Tibial artery (tissue), 4 donors: ENCODE measurements at regions not wholly inside any gene's neighbourhood (a gene's known extent, or its start where the extent isn't known, plus 50 kb on each side); places are given as distances from the start of the nearest gene placed in this dataset.
A peak's percentile ranks its signal among the peaks of the same experiment; 100 is the strongest.

Experiments used
- DNase-seq, 2 donors: peaks; one replicate each; pipeline ENCODE4 v3.0.0-alpha.2; 2019
- H3K27ac ChIP-seq, 2 donors: fragments of 200-600 bp; sonication (generic) in 1 of 2; 1 replicate in 1 of 2; 2 replicates in 1 of 2; pipeline ENCODE4 v1.5.1; 2018 to 2019; ENCODE audit warnings: mild to moderate bottlenecking in 1 of 2
- H3K27me3 ChIP-seq, 2 donors: fragments of 200-600 bp; sonication (generic) in 1 of 2; one replicate each; pipeline versions ENCODE4 v1.5.1 to v1.6.0; 2016 to 2019
- H3K36me3 ChIP-seq, 3 donors: fragments of 200-600 bp; sonication (generic) in 2 of 3; one replicate each; pipeline ENCODE4 v1.5.1; 2016 to 2019; ENCODE audit warnings: mild to moderate bottlenecking in 2 of 3
- H3K4me1 ChIP-seq, 4 donors: fragments of 200-600 bp; sonication (generic) in 2 of 4; 1 replicate in 3 of 4; 2 replicates in 1 of 4; pipeline ENCODE4 v1.5.1; 2016 to 2019
- H3K4me3 ChIP-seq, 2 donors: fragments of 200-600 bp; sonication (generic) in 1 of 2; 1 replicate in 1 of 2; 2 replicates in 1 of 2; pipeline ENCODE4 v1.5.1; 2018 to 2019; ENCODE audit warnings: mild to moderate bottlenecking in 2 of 2
- H3K9me3 ChIP-seq, 3 donors: fragments of 200-600 bp; sonication (generic) in 1 of 3; one replicate each; pipeline ENCODE4 v1.5.1; 2016 to 2019
- intact Hi-C: fragments of 100-400 bp; cut with DNase I; formaldehyde crosslinking; loops from one replicate; pipeline ENCODE4 v1.15.0; 2023; ENCODE audit warnings: low total_unique reads
- TF ChIP-seq, protein P1 (sequence below), 2 experiments: fragments of 200-600 bp in 1 of 2; fragments of 450-650 bp in 1 of 2; IDR thresholded peaks; one replicate each; pipeline ENCODE4 v1.5.1; 2017 to 2019; ENCODE audit warnings: antibody characterized with exemption in 2 of 2, mild to moderate bottlenecking in 1 of 2, moderate library complexity in 1 of 2

DNA sequence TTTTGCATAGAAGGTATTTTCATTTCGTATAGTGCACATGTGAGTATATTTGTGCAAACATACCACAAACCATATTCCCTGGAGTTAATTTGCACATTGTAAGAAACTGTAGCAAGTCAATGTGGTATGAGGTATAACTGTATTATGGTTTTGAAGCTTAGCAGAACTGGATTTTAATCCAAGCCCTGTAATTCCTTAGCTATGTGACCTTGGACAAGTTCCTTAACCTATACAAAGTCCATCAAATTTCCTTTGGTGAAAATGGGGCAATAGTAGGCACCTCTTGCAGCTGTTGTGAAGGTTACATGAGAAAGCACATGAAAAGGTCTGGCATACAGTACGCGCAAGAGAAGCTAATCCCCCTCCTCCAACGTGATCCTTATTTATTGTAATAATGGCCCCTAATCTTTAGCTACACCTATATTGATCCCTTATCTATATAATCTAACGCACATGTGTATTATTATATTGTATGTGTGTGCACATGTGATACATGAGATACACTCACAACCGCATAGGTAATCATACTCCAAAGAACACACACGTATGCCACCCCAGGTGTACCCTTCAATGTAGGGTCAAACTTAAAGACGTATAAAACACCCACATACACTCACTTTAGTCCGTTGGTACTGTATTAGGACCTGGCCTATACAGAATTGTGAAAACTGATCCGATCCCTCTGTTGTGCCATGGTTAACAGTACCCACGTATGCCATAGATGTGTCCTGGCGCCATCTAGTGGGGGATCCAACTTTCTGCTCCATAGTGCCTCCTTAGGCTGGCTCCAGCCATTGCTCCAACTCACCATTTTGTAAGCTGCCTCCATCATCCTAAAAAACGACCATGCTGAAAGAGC is 402.9 kb upstream of the SLC14A2 start:
- Histone ChIP-seq H3K36me3 (no peaks in the 10 kb centered on the region), H3K9me3 (no peaks in the 10 kb centered on the region), H3K4me1 (no peaks in the 10 kb centered on the region), H3K4me3 (no peak overlapping the region), H3K27ac (no peak overlapping the region), H3K27me3 (no peaks in the 10 kb centered on the region)
- intact Hi-C loops = loop anchor here (10.0 kb wide), 1 partner anchor 528 kb away; the partner anchor contains the start of gene SETBP1
- peak; percentile 82 to 86 for DNase-seq
- TF ChIP-seq, protein P1, sequence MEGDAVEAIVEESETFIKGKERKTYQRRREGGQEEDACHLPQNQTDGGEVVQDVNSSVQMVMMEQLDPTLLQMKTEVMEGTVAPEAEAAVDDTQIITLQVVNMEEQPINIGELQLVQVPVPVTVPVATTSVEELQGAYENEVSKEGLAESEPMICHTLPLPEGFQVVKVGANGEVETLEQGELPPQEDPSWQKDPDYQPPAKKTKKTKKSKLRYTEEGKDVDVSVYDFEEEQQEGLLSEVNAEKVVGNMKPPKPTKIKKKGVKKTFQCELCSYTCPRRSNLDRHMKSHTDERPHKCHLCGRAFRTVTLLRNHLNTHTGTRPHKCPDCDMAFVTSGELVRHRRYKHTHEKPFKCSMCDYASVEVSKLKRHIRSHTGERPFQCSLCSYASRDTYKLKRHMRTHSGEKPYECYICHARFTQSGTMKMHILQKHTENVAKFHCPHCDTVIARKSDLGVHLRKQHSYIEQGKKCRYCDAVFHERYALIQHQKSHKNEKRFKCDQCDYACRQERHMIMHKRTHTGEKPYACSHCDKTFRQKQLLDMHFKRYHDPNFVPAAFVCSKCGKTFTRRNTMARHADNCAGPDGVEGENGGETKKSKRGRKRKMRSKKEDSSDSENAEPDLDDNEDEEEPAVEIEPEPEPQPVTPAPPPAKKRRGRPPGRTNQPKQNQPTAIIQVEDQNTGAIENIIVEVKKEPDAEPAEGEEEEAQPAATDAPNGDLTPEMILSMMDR (IDR thresholded peaks at IDR 0.05) = peak; percentile 80 to 84

DNA sequence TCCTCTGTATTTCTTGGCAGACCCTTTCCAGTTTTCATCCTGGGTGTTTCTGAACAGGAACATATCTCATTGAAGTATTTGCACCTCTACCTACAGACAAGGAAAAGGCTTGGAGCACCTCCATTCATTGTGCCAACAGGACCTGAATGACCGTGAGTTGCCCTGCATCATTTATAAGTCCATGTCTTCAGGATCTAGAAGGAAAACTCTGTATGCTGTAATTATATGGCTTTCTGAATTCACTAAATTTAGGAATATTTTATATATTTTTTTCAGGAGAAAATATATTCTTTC is 402.3 kb upstream of the SLC14A2 start:
- no peaks in the 10 kb centered on the region for H3K27me3 ChIP-seq
- no peak overlapping the region for H3K4me3 ChIP-seq
- H3K36me3 ChIP-seq = no peaks in the 10 kb centered on the region
- H3K9me3 ChIP-seq = no peaks in the 10 kb centered on the region
- no peak for DNase-seq
- TF ChIP-seq, protein P1 (IDR thresholded peaks at IDR 0.05) = no peak
- H3K4me1 ChIP-seq = no peaks in the 10 kb centered on the region
- H3K27ac ChIP-seq = no peak overlapping the region
- intact Hi-C loops = loop anchor here (10.0 kb wide), 1 partner anchor 528 kb away; the partner anchor contains the start of gene SETBP1

DNA sequence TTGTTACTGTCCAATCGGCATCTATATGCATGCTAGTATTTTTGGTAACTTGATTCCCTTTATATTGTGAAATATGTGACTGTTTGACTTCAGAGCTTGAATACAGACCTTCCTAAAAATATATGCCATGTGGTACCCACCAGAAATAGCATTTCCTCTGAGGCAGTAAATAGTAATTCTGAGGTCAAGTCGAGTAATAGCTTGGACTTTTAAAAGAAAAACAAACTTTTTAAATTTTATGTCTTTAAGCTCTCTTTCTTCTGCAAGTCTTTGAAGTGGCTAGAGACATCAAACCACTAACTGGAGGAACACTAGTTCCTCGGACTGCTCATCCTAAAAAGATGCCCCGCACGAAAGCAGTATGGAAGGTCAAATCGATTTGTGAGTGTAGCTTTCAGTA is 396.8 kb upstream of the SLC14A2 start:
- no peaks in the 10 kb centered on the region for H3K27me3 ChIP-seq
- DNase-seq = no peak
- no peaks in the 10 kb centered on the region for H3K36me3 ChIP-seq
- H3K27ac ChIP-seq = no peak overlapping the region
- peaks cover 0 to 15% (median 0%) of the 10 kb centered on the region in 4 donors for H3K4me1 ChIP-seq
- no peaks in the 10 kb centered on the region for H3K9me3 ChIP-seq
- H3K4me3 ChIP-seq = no peak overlapping the region
- TF ChIP-seq, protein P1 (IDR thresholded peaks at IDR 0.05) = no peak
- intact Hi-C loops = loop anchor here (10.0 kb wide), 1 partner anchor 534 kb away; the partner anchor contains the start of gene SETBP1

DNA sequence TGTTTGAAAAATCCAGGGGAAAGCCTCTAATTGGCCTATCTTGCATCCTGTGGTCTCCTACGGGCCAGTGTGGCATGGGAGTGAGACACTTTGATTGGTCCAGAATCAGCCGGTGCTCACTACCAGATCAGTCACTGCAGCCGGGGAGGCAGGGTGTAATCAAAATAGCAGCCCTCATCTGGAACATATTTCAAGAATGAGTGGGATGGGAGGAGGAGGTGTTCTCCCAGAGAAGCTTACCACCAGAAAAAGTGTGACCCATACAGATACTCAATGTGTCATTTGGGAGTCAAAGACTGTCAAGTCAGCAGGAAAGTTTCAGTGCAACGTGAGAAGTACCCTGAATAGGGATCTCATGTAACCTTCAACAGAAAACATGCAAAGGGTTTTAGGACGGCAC is 393.9 kb upstream of the SLC14A2 start:
- Histone ChIP-seq H3K4me1 (peaks cover 0 to 15% (median 0%) of the 10 kb centered on the region in 4 donors), H3K4me3 (no peak overlapping the region), H3K9me3 (no peaks in the 10 kb centered on the region), H3K36me3 (no peaks in the 10 kb centered on the region), H3K27ac (no peak overlapping the region), H3K27me3 (no peaks in the 10 kb centered on the region)
- no peak for DNase-seq
- TF ChIP-seq, protein P1 (IDR thresholded peaks at IDR 0.05) = no peak
- intact Hi-C loops = no loop called here

DNA sequence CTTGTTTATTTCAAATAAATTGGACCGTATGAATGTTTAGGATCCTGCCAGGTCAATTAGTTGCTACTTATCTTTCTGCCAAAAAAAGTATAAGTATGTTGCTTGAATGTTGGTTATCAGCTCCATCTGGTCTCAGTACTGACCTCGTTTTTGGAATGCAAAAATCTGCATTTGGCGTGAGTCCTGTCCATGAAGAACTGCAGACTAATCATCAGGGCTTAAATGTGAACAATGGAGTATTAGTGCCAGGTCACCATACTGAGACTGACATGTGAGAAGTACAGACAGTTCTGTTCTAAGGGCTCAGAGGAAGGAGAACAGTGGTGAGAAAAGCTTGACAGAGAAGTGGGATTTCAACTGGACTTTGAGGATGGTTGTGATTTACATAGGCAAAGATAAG is 393.1 kb upstream of the SLC14A2 start:
- H3K36me3 ChIP-seq = no peaks in the 10 kb centered on the region
- no peaks in the 10 kb centered on the region for H3K27me3 ChIP-seq
- no peak overlapping the region for H3K4me3 ChIP-seq
- H3K9me3 ChIP-seq = no peaks in the 10 kb centered on the region
- TF ChIP-seq, protein P1 (IDR thresholded peaks at IDR 0.05) = no peak
- H3K4me1 ChIP-seq = peaks cover 0 to 15% (median 0%) of the 10 kb centered on the region in 4 donors
- DNase-seq = no peak
- no peak overlapping the region for H3K27ac ChIP-seq
- intact Hi-C loops = no loop called here
